Neutrophil (primary cell): ENCODE measurements at regions not wholly inside any gene's neighbourhood (a gene's known extent, or its start where the extent isn't known, plus 50 kb on each side); places are given as distances from the start of the nearest gene placed in this dataset.

Experiments
- H3K27ac ChIP-seq: fragments of 200-600 bp; sonication (generic); 2 replicates; pipeline ENCODE4 v1.5.1; 2016; ENCODE audit warnings: mild to moderate bottlenecking, moderate library complexity
- H3K27me3 ChIP-seq: fragments of 200-600 bp; sonication (generic); 2 replicates; pipeline ENCODE4 v1.6.0; 2016; ENCODE audit warnings: mild to moderate bottlenecking
- H3K36me3 ChIP-seq: fragments of 200-600 bp; sonication (generic); 2 replicates; pipeline ENCODE4 v1.5.1; 2017
- H3K4me1 ChIP-seq, 2 experiments: fragments of 200-600 bp in 1 of 2; sonication (generic) in 1 of 2; 1 replicate in 1 of 2; 2 replicates in 1 of 2; pipeline versions ENCODE4 v1.5.1 to v1.6.1; 2013 to 2016; ENCODE audit warnings: low read depth in 1 of 2, low read length in 1 of 2, mild to moderate bottlenecking in 1 of 2, moderate library complexity in 1 of 2; ENCODE audit not compliant: control insufficient read depth in 1 of 2, insufficient read depth in 1 of 2
- H3K4me3 ChIP-seq, 2 experiments: fragments of 200-600 bp in 1 of 2; sonication (generic) in 1 of 2; 1 replicate in 1 of 2; 2 replicates in 1 of 2; pipeline ENCODE4 v1.5.1; 2013 to 2016; ENCODE audit warnings: low read depth in 1 of 2, low read length in 1 of 2, mild to moderate bottlenecking in 1 of 2, moderate library complexity in 1 of 2
- H3K9me3 ChIP-seq: fragments of 200-600 bp; sonication (generic); 2 replicates; pipeline ENCODE4 v1.5.1; 2016
- CTCF ChIP-seq: fragments of 200-600 bp; sonication (generic); IDR thresholded peaks from 2 replicates; pipeline ENCODE4 v1.5.1; 2016; ENCODE audit warnings: antibody characterized with exemption

GRCh38 chr11:92480499-92480898 lies 255.9 kb downstream of the FAT3 start:
- Histone ChIP-seq H3K36me3 (no peaks in the 10 kb centered on the region), H3K27ac (no peak overlapping the region), H3K4me3 (no peak overlapping the region), H3K4me1 (no peaks in the 10 kb centered on the region), H3K9me3 (no peaks in the 10 kb centered on the region), H3K27me3 (no peaks in the 10 kb centered on the region)
- TF ChIP-seq CTCF, result no peak

GRCh38 chr11:92482492-92483060 lies 258.0 kb downstream of the FAT3 start:
- Histone ChIP-seq H3K4me3 (no peak overlapping the region), H3K9me3 (no peaks in the 10 kb centered on the region), H3K27ac (no peak overlapping the region), H3K27me3 (no peaks in the 10 kb centered on the region), H3K4me1 (no peaks in the 10 kb centered on the region), H3K36me3 (no peaks in the 10 kb centered on the region)
- TF ChIP-seq CTCF, result no peak

GRCh38 chr11:92484570-92484969 lies 260.0 kb downstream of the FAT3 start:
- TF ChIP-seq CTCF, result no peak

GRCh38 chr11:92489826-92490399 lies 265.3 kb downstream of the FAT3 start:
- H3K27ac ChIP-seq, result no peak overlapping the region
- no peaks in the 10 kb centered on the region for H3K27me3 ChIP-seq
- H3K4me3 ChIP-seq, result no peak overlapping the region
- no peaks in the 10 kb centered on the region for H3K36me3 ChIP-seq
- no peaks in the 10 kb centered on the region for H3K4me1 ChIP-seq
- TF ChIP-seq CTCF, result no peak
- no peaks in the 10 kb centered on the region for H3K9me3 ChIP-seq

More at GRCh38 chr11:92484570-92484969, 260.0 kb downstream of the FAT3 start:
- Histone ChIP-seq H3K27ac (no peak overlapping the region), H3K27me3 (no peaks in the 10 kb centered on the region), H3K36me3 (no peaks in the 10 kb centered on the region), H3K4me1 (no peaks in the 10 kb centered on the region), H3K4me3 (no peak overlapping the region), H3K9me3 (no peaks in the 10 kb centered on the region)

- no peaks in the 10 kb centered on the region for H3K4me1 ChIP-seq
- no peak overlapping the region for H3K27ac ChIP-seq
- no peaks in the 10 kb centered on the region for H3K27me3 ChIP-seq
- H3K9me3 ChIP-seq, result no peaks in the 10 kb centered on the region
- no peak for TF ChIP-seq CTCF
- no peaks in the 10 kb centered on the region for H3K36me3 ChIP-seq
- H3K4me3 ChIP-seq, result no peak overlapping the region
These were observed 267.8 kb downstream of the FAT3 start for GRCh38 chr11:92492372-92492771.
